Panc1 (cell line): ENCODE measurements at regions not wholly inside any gene's neighbourhood (a gene's known extent, or its start where the extent isn't known, plus 50 kb on each side); places are given as distances from the start of the nearest gene placed in this dataset.

Source experiments
- CTCF ChIP-seq: fragments of 450-650 bp; IDR thresholded peaks from 2 replicates; pipeline ENCODE4 v1.5.1; 2017; ENCODE audit warnings: mild to moderate bottlenecking
- POLR2AphosphoS5 ChIP-seq: IDR thresholded peaks from 2 replicates; pipeline ENCODE4 v1.6.1; 2012; ENCODE audit warnings: mild to moderate bottlenecking, low read depth, low read length, moderate library complexity
- REST ChIP-seq, 2 experiments: IDR thresholded peaks; 2 replicates each; pipeline ENCODE4 v1.6.1; 2011 to 2012; ENCODE audit warnings: low read depth in 2 of 2, control low read depth in 1 of 2, low read length in 1 of 2, mild to moderate bottlenecking in 1 of 2, moderate library complexity in 1 of 2; ENCODE audit not compliant: insufficient read depth in 1 of 2
- TCF7L2 ChIP-seq: IDR thresholded peaks from 2 replicates; pipeline ENCODE4 v1.6.1; 2011; ENCODE audit warnings: mild to moderate bottlenecking, low read depth, low read length, inconsistent platforms

DNA sequence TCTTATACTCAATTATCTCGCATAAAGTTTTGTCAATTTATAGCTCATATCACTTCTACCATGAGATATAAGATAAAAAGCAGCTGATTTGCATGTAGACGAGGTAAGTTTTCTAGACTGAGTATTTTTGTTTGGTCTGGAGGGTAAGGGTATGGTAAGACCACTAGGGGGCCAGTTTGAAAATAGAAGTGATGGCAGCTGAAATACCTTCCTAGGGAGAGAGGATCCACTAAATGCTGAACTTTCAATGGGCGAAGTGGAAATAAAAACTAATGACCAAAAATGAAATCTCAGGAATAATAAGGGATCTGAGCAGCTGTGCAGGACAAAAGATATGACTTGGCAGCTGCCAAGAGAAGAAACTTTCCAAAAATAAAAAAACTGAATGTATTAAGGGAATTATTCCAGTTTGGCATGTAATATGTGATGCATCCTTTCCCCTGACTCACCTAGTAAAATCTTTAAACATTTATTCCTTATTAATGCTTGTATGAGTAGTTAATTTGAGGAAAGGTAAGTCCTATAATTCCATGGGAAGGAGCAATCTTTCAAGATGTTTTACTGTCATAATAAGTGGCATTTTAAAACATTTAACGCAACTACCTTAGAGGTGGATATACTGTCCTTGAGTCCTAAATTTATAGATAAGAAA is 754.5 kb downstream of the C12orf50 start:
- TF ChIP-seq CTCF: peak; percentile 25; the same call in 1 of the 2 replicates
- TF ChIP-seq TCF7L2: no peak
- TF ChIP-seq POLR2AphosphoS5: no peak
- TF ChIP-seq REST (IDR thresholded peaks at IDR 0.05; ENCODE audit: insufficient read depth in 1 of 2, low read depth in 2 of 2, low read length in 1 of 2): no peak
